ENCODE measurements at regions not wholly inside any gene's neighbourhood (a gene's known extent, or its start where the extent isn't known, plus 50 kb on each side); places are given as distances from the start of the nearest gene placed in this dataset.

DNA sequence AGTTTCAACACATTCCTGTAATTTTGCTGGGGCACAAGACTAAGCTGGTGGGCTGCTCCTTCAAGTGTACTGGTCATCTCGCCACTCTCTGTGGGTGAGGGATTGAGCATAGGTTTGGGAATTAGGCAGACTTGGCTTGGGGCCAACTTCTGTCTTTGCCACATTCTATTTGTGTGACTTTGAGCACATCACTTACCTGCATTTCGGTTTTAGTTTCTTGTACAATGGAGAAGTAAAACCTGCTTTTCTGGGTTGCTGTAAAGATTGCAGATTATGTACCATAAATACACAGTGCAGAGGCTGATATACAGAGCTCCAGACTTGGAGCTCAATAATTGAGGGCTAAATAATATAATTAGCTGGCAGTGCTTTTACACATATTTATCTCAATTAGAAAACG lies 162.1 kb downstream of the C3orf38 start:
- WGBS, result 36% methylated on average over 3 of the region's 3 CpGs
- no peaks in the 10 kb centered on the region for H3K4me1 ChIP-seq (replicated peaks)
- no peaks in the 10 kb centered on the region for H3K36me3 ChIP-seq
- H3K27me3 ChIP-seq (replicated peaks; ENCODE audit: insufficient read depth), result no peaks in the 10 kb centered on the region
- DNase-seq (ENCODE audit: low spot score), result no peak
- intact Hi-C loops (cut with DNase I), result no loop called here
- H3K4me3 ChIP-seq, result no peak overlapping the region
- TF ChIP-seq, protein P1, sequence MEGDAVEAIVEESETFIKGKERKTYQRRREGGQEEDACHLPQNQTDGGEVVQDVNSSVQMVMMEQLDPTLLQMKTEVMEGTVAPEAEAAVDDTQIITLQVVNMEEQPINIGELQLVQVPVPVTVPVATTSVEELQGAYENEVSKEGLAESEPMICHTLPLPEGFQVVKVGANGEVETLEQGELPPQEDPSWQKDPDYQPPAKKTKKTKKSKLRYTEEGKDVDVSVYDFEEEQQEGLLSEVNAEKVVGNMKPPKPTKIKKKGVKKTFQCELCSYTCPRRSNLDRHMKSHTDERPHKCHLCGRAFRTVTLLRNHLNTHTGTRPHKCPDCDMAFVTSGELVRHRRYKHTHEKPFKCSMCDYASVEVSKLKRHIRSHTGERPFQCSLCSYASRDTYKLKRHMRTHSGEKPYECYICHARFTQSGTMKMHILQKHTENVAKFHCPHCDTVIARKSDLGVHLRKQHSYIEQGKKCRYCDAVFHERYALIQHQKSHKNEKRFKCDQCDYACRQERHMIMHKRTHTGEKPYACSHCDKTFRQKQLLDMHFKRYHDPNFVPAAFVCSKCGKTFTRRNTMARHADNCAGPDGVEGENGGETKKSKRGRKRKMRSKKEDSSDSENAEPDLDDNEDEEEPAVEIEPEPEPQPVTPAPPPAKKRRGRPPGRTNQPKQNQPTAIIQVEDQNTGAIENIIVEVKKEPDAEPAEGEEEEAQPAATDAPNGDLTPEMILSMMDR (IDR thresholded peaks at IDR 0.05), result no peak
- TF ChIP-seq POLR2A (IDR thresholded peaks at IDR 0.05), result no peak
- TF ChIP-seq POLR2AphosphoS5 (IDR thresholded peaks at IDR 0.05), result no peak
- no peak overlapping the region for H3K27ac ChIP-seq
- H3K9me3 ChIP-seq, result no peaks in the 10 kb centered on the region

DNA sequence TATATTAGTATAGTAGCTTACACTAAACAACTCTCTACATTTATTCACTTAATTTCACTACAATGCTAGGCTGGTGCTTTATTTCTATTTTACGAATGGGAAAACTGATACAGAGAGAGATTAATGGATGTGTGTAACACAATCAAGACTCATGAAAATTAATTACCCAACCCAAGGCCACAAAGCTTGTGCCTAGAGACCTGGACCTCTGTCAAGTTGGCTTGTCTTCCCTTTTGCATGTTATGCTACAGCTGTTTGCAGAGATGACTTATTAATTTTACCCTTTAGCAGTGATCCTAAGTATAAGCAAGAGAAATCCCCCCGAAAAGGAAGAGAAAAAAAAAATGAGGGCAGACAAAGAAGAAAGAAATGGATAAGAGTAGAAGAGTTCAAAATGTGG lies 162.5 kb downstream of the C3orf38 start:
- 16% methylated on average over 2 of the region's 2 CpGs for WGBS
- Histone ChIP-seq H3K4me1 (replicated peaks) (no peaks in the 10 kb centered on the region), H3K27ac (no peak overlapping the region), H3K36me3 (no peaks in the 10 kb centered on the region), H3K9me3 (no peaks in the 10 kb centered on the region), H3K4me3 (no peak overlapping the region), H3K27me3 (replicated peaks; ENCODE audit: insufficient read depth) (no peaks in the 10 kb centered on the region)
- TF ChIP-seq POLR2AphosphoS5 (IDR thresholded peaks at IDR 0.05) (no peak), POLR2A (IDR thresholded peaks at IDR 0.05) (no peak)
- TF ChIP-seq, protein P1 (IDR thresholded peaks at IDR 0.05), result no peak
- intact Hi-C loops (cut with DNase I), result no loop called here
- DNase-seq (ENCODE audit: low spot score), result no peak

DNA sequence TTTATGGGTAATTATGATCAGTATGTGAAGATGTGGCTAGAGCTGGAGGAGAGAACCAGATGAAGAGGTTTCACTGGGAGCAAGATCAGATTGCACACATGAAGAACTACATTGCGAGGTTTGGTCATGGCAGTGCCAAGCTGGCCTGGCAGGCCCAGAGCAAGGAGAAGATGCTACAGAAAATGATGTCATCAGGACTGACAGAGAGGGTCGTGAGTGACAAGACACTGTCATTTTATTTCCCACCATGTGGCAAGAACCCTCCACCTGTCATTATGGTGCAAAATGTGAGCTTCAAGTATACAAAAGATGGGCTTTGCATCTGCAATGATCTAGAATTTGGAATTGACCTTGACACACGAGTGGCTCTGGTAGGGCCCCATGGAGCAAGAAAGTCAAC lies 168.3 kb downstream of the C3orf38 start:
- 81% methylated on average over 3 of the region's 3 CpGs for WGBS
- no peak for DNase-seq (ENCODE audit: low spot score)
- TF ChIP-seq POLR2AphosphoS5 (IDR thresholded peaks at IDR 0.05) (no peak), POLR2A (IDR thresholded peaks at IDR 0.05) (no peak)
- TF ChIP-seq, protein P1 (IDR thresholded peaks at IDR 0.05), result no peak

GRCh38 chr3:88321363-88322050 lies 171.7 kb downstream of the C3orf38 start:
- intact Hi-C loops (cut with DNase I), result no loop called here
- Histone ChIP-seq H3K9me3 (no peaks in the 10 kb centered on the region), H3K4me1 (replicated peaks) (no peaks in the 10 kb centered on the region), H3K27ac (no peak overlapping the region), H3K27me3 (replicated peaks; ENCODE audit: insufficient read depth) (no peaks in the 10 kb centered on the region), H3K36me3 (no peaks in the 10 kb centered on the region), H3K4me3 (no peak overlapping the region)
- WGBS, result 30% methylated on average over 3 of the region's 3 CpGs
- TF ChIP-seq POLR2AphosphoS5 (IDR thresholded peaks at IDR 0.05) (no peak), POLR2A (IDR thresholded peaks at IDR 0.05) (no peak)
- TF ChIP-seq, protein P1 (IDR thresholded peaks at IDR 0.05), result no peak
- DNase-seq (ENCODE audit: low spot score), result no peak

More for the DNA sequence above, 168.3 kb downstream of the C3orf38 start:
- Histone ChIP-seq H3K27ac (no peak overlapping the region), H3K4me1 (replicated peaks) (no peaks in the 10 kb centered on the region), H3K27me3 (replicated peaks; ENCODE audit: insufficient read depth) (no peaks in the 10 kb centered on the region), H3K4me3 (no peak overlapping the region), H3K9me3 (no peaks in the 10 kb centered on the region), H3K36me3 (no peaks in the 10 kb centered on the region)
- intact Hi-C loops (cut with DNase I), result no loop called here

DNA sequence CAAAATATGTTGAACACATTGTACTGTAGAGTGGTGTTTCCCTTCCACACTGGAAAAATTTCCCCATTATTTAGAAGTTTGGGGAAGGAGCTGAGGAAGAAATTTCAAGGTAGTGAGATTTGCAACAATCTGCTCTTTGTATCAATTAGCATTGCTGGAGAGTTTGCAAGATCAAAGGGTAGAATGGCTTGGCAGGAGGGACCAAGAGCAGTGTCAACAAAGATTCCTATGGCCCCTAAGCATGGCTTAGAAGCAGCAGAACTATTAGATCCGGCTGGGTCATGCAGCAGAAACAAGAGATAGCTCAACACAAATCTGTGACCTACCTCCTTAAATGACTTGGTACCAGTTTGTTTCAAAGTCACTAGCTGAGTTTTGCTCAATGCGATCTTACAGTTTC lies 175.0 kb downstream of the C3orf38 start:
- 67% methylated on average over 2 of the region's 2 CpGs for WGBS
- Histone ChIP-seq H3K27me3 (replicated peaks; ENCODE audit: insufficient read depth) (no peaks in the 10 kb centered on the region), H3K9me3 (no peaks in the 10 kb centered on the region), H3K4me1 (replicated peaks) (no peaks in the 10 kb centered on the region), H3K36me3 (no peaks in the 10 kb centered on the region), H3K4me3 (no peak overlapping the region), H3K27ac (no peak overlapping the region)
- TF ChIP-seq POLR2AphosphoS5 (IDR thresholded peaks at IDR 0.05), result no peak
- no peak for TF ChIP-seq POLR2A (IDR thresholded peaks at IDR 0.05)
- TF ChIP-seq, protein P1 (IDR thresholded peaks at IDR 0.05), result no peak
- intact Hi-C loops (cut with DNase I), result no loop called here
- no peak for DNase-seq (ENCODE audit: low spot score)

Data from prostate gland (tissue), 2 donors.